ENCODE measurements at regions not wholly inside any gene's neighbourhood (a gene's known extent, or its start where the extent isn't known, plus 50 kb on each side); places are given as distances from the start of the nearest gene placed in this dataset.
"Not testable (repeated sequence)": the region's sequence is repeated elsewhere in the genome, so short reads cannot be mapped to it uniquely, and the experiment has no call there.

DNA sequence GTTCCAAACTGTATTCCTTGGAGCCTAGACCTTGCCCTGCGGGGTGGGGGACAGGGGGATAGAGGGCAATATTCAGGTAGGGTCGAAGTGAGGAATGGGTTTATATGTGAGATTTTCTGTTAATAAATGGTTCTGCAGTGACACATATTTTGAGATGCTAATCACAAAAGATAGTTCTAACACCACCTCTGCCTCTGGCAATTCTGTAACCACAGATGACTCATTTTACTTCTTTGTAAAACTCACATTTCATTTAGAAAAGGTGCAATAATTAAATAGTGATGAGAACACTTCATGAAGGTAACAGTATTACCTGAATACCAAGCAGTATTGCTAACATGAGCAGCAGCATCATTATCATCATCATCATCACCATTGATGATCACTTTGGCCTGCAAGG is 306.6 kb downstream of the SUCLG1 start:
- H3K27ac ChIP-seq, result no peak overlapping the region

GRCh38 chr2:84144345-84144744 is 314.7 kb downstream of the SUCLG1 start:
- H3K27ac ChIP-seq, result no peak overlapping the region
- TF ChIP-seq CTCF (conservative IDR thresholded peaks at IDR 0.05), result no peak

More for the DNA sequence above, 306.6 kb downstream of the SUCLG1 start:
- TF ChIP-seq CTCF (conservative IDR thresholded peaks at IDR 0.05), result no peak

DNA sequence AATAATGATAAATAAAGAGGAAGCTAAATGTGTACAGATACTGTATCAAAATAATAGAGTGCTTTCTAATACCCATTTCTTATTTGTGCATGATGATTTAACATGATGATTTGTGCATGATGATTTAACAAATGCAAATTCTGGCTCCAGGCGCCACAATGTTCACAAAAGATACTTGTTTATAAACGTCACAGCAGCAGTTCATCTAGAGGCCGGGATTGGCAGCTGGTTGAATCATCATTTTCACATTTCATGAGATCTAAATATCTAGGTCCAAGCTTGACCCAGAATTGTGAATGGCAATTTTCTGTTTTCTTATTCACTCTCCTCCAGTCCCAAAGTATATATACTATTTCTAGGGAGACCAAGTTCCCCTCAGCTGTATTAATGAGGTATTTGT is 322.0 kb downstream of the SUCLG1 start:
- no peak for TF ChIP-seq CTCF (conservative IDR thresholded peaks at IDR 0.05)
- no peak overlapping the region for H3K27ac ChIP-seq

GRCh38 chr2:84132370-84132769 is 326.7 kb downstream of the SUCLG1 start:
- no peak for TF ChIP-seq CTCF (conservative IDR thresholded peaks at IDR 0.05)

GRCh38 chr2:84131278-84131830 is 327.7 kb downstream of the SUCLG1 start:
- TF ChIP-seq CTCF (conservative IDR thresholded peaks at IDR 0.05), result no peak
- no peak overlapping the region for H3K27ac ChIP-seq

More at GRCh38 chr2:84132370-84132769, 326.7 kb downstream of the SUCLG1 start:
- H3K27ac ChIP-seq, result no peak overlapping the region

DNA sequence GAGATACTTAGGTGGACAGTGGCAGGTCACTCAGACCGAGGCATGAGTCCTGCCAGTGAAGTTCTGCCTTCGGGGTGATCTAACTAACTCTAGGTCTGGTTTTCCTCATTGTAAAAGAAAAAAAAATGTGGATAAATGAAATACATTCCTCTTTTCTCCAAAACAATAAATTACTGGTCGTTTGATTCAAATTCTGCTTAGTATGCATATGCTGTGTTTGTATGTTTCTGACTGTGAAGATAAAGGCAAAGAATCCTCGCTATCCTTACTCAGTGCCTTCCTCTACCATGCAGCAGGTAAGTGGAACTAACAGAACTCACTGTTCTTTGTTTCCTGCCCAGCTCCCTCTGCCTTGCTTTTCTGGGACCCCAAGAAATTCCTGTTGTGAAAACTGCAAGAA is 330.1 kb downstream of the SUCLG1 start:
- no peak for TF ChIP-seq CTCF (conservative IDR thresholded peaks at IDR 0.05)

GRCh38 chr2:84127812-84128211 is 331.3 kb downstream of the SUCLG1 start:
- H3K27ac ChIP-seq, result not testable (repeated sequence)

More for the DNA sequence above, 330.1 kb downstream of the SUCLG1 start:
- H3K27ac ChIP-seq, result no peak overlapping the region

GRCh38 chr2:84126530-84126929 is 332.6 kb downstream of the SUCLG1 start:
- no peak overlapping the region for H3K27ac ChIP-seq
- TF ChIP-seq CTCF (conservative IDR thresholded peaks at IDR 0.05), result no peak

All from VCaP (cell line).